Esophagus (tissue), 2 donors: ENCODE measurements at regions not wholly inside any gene's neighbourhood (a gene's known extent, or its start where the extent isn't known, plus 50 kb on each side); places are given as distances from the start of the nearest gene placed in this dataset.
"Not testable (repeated sequence)": the region's sequence is repeated elsewhere in the genome, so short reads cannot be mapped to it uniquely, and the experiment has no call there.

Experiments
- H3K27ac ChIP-seq, 2 donors: one replicate each; pipeline ENCODE4 v1.5.1; 2013; ENCODE audit warnings: low read depth in 2 of 2, mild to moderate bottlenecking in 2 of 2, inconsistent platforms in 1 of 2, low read length in 1 of 2, moderate library complexity in 1 of 2
- H3K27me3 ChIP-seq, 2 donors: one replicate each; pipeline ENCODE4 v1.6.1; 2013; ENCODE audit warnings: low read length in 2 of 2, control low read depth in 1 of 2, mild to moderate bottlenecking in 1 of 2; ENCODE audit not compliant: insufficient read depth in 2 of 2, control insufficient read depth in 1 of 2
- H3K36me3 ChIP-seq, 2 donors: one replicate each; pipeline ENCODE4 v1.6.1; 2013; ENCODE audit warnings: low read length in 1 of 2; ENCODE audit not compliant: control insufficient read depth in 2 of 2, insufficient read depth in 2 of 2
- H3K4me1 ChIP-seq, 2 donors: one replicate each; pipeline ENCODE4 v1.6.1; 2013; ENCODE audit warnings: low read length in 1 of 2; ENCODE audit not compliant: control insufficient read depth in 2 of 2, insufficient read depth in 2 of 2
- H3K4me3 ChIP-seq, 2 donors: one replicate each; pipeline ENCODE4 v1.5.1; 2013; ENCODE audit warnings: low read length in 2 of 2, mild to moderate bottlenecking in 2 of 2, low read depth in 1 of 2, moderate library complexity in 1 of 2
- H3K9me3 ChIP-seq, 2 donors: one replicate each; pipeline ENCODE4 v1.6.1; 2013; ENCODE audit warnings: mild to moderate bottlenecking in 2 of 2, low read depth in 1 of 2, low read length in 1 of 2, moderate library complexity in 1 of 2; ENCODE audit not compliant: control insufficient read depth in 2 of 2, insufficient read depth in 1 of 2
- WGBS, 2 donors: extraction: QIAGEN DNeasy Blood & Tissue Kit; methylation state at CpG; one replicate each; pipeline ENCODE4 v1.1.7; 2013; 5-methylcytosine and 5-hydroxymethylcytosine counted together
- donor health status: healthy with polysubstance abuse.
- donor health status: Bipolar disorder and iron deficiency.

GRCh38 chr13:37476874-37477273 is 121.7 kb downstream of the POSTN start:
- no peak overlapping the region for H3K4me3 ChIP-seq
- H3K9me3 ChIP-seq: no peaks in the 10 kb centered on the region
- H3K4me1 ChIP-seq: no peaks in the 10 kb centered on the region
- 34 to 49% methylated on average over 4 of the region's 4 CpGs for WGBS, 2 donors
- no peaks in the 10 kb centered on the region for H3K36me3 ChIP-seq
- no peak overlapping the region for H3K27ac ChIP-seq
- H3K27me3 ChIP-seq: no peaks in the 10 kb centered on the region

- no peak overlapping the region for H3K4me3 ChIP-seq
- 62 to 68% methylated on average over 1 of the region's 1 CpG for WGBS, 2 donors
- no peaks in the 10 kb centered on the region for H3K4me1 ChIP-seq
- no peaks in the 10 kb centered on the region for H3K36me3 ChIP-seq
- H3K9me3 ChIP-seq: no peaks in the 10 kb centered on the region
- no peak overlapping the region for H3K27ac ChIP-seq
- H3K27me3 ChIP-seq: no peaks in the 10 kb centered on the region
These were observed 122.6 kb downstream of the POSTN start for GRCh38 chr13:37475966-37476365.

DNA sequence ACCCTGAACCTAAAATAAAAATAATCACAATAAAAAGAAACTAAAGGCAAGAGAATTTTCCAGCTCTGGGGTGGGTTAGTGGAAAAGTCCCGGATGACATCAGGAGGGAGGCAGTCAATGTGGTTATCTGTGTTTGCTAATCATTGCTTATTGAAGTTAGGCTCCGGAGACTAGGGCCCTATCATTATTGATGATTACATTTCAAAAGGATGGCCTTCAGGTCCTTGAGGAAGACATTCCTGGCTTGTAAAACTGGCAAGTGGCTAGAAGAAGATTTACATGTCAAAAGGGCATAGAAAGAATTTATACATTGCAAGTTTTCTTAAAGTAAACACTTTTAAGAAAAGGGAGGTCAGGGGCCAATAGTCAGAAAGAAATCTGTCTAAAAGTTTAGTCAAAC is 123.4 kb downstream of the POSTN start:
- 55 to 78% methylated on average over 2 of the region's 2 CpGs for whole genome bisulfite sequencing, 2 donors
- H3K36me3 ChIP-seq: no peaks in the 10 kb centered on the region
- H3K9me3 ChIP-seq: no peaks in the 10 kb centered on the region
- no peak overlapping the region for H3K4me3 ChIP-seq
- H3K27me3 ChIP-seq: no peaks in the 10 kb centered on the region
- no peaks in the 10 kb centered on the region for H3K4me1 ChIP-seq
- H3K27ac ChIP-seq: no peak overlapping the region

DNA sequence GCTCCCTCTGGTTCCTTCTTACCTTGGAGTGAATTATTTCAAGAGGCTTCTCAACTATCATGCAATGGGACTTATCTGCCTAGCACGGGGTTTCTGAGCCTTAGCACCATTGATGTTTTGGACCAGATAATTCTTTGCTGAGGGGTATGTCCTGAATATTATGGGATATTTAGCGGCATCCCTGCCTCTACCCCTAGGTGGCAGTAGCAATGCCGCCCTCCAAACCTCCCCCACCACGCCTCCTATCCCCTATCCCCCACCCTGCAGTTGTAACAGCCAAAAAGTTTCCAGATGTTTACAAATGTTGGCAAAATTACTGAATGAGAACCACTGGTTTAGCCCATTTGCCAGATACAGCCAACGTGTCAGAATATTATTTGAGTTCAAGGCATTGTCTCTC is 125.5 kb downstream of the POSTN start:
- Histone ChIP-seq H3K4me1 (no peaks in the 10 kb centered on the region), H3K9me3 (no peaks in the 10 kb centered on the region), H3K36me3 (no peaks in the 10 kb centered on the region), H3K27ac (no peak overlapping the region), H3K4me3 (no peak overlapping the region), H3K27me3 (no peaks in the 10 kb centered on the region)
- 86 to 87% methylated on average over 5 of the region's 5 CpGs for WGBS, 2 donors

GRCh38 chr13:37472266-37472665 is 126.3 kb downstream of the POSTN start:
- not testable (repeated sequence) for H3K27me3 ChIP-seq, H3K27ac ChIP-seq, H3K36me3 ChIP-seq, H3K4me3 ChIP-seq, H3K4me1 ChIP-seq, H3K9me3 ChIP-seq
- whole genome bisulfite sequencing, 2 donors: 92 to 96% methylated on average over 4 of the region's 4 CpGs

GRCh38 chr13:37460166-37460565 is 138.4 kb downstream of the POSTN start:
- Histone ChIP-seq H3K9me3 (no peaks in the 10 kb centered on the region), H3K4me1 (no peaks in the 10 kb centered on the region), H3K27ac (no peak overlapping the region), H3K4me3 (no peak overlapping the region), H3K36me3 (no peaks in the 10 kb centered on the region), H3K27me3 (no peaks in the 10 kb centered on the region)

- no peaks in the 10 kb centered on the region for H3K9me3 ChIP-seq
- 66 to 79% methylated on average over 4 of the region's 4 CpGs for WGBS, 2 donors
- H3K4me3 ChIP-seq: no peak overlapping the region
- no peaks in the 10 kb centered on the region for H3K27me3 ChIP-seq
- no peaks in the 10 kb centered on the region for H3K4me1 ChIP-seq
- H3K36me3 ChIP-seq: no peaks in the 10 kb centered on the region
- H3K27ac ChIP-seq: no peak overlapping the region
These were observed 141.0 kb downstream of the POSTN start for GRCh38 chr13:37457612-37458011.

GRCh38 chr13:37456506-37456905 is 142.1 kb downstream of the POSTN start:
- H3K4me1 ChIP-seq: no peaks in the 10 kb centered on the region
- H3K27me3 ChIP-seq: no peaks in the 10 kb centered on the region
- 80 to 91% methylated on average over 4 of the region's 4 CpGs for WGBS, 2 donors
- H3K27ac ChIP-seq: no peak overlapping the region
- no peaks in the 10 kb centered on the region for H3K36me3 ChIP-seq
- H3K4me3 ChIP-seq: no peak overlapping the region
- H3K9me3 ChIP-seq: no peaks in the 10 kb centered on the region

GRCh38 chr13:37456041-37456440 is 142.5 kb downstream of the POSTN start:
- Histone ChIP-seq H3K4me1 (no peaks in the 10 kb centered on the region), H3K27me3 (no peaks in the 10 kb centered on the region), H3K4me3 (no peak overlapping the region), H3K27ac (no peak overlapping the region), H3K36me3 (no peaks in the 10 kb centered on the region), H3K9me3 (no peaks in the 10 kb centered on the region)
- WGBS, 2 donors: 62 to 77% methylated on average over 1 of the region's 1 CpG

DNA sequence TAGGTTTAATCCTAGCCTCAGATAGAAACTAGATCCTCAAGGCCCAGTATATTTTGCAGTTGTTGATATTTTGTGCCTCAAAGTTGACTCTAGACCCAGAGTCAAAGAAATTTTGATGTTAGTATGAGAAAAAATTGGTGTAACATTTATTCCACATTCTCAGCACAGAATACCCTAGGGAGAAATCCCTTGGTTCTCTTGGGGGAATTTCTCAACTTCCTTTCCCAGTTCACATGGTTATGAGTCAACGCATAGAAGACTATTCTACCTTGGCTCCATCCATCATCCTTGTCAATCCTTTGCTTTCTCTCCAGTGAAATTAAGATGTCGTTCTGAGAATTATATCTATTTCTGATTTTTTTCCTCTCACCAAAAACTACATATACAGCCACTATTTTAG is 145.3 kb downstream of the POSTN start:
- WGBS, 2 donors: 74 to 91% methylated on average over 2 of the region's 2 CpGs
- H3K27ac ChIP-seq: no peak overlapping the region
- no peaks in the 10 kb centered on the region for H3K27me3 ChIP-seq
- no peaks in the 10 kb centered on the region for H3K9me3 ChIP-seq
- H3K36me3 ChIP-seq: no peaks in the 10 kb centered on the region
- no peak overlapping the region for H3K4me3 ChIP-seq
- no peaks in the 10 kb centered on the region for H3K4me1 ChIP-seq
